K562 (cell line): ENCODE measurements at regions not wholly inside any gene's neighbourhood (a gene's known extent, or its start where the extent isn't known, plus 50 kb on each side); places are given as distances from the start of the nearest gene placed in this dataset.

ENCODE experiments used
- ATAC-seq: fragments of 200-7000 bp; cut with Tn5 transposase; 3 replicates; pipeline ENCODE4 v1.9.1; 2020; ENCODE audit warnings: moderate library complexity
- BruUV-seq: library from RNA; stranded (reverse); fragments of 400-500 nt; replicated peaks from 2 replicates; lab custom pipeline; 2021; lab: Mats Ljungman, UMichigan
- CTCF ChIA-PET: fragments of 300-600 bp; formaldehyde crosslinking; extraction: SDS; loops from one replicate; lab custom pipeline; 2021; ENCODE audit warnings: low intra/inter-chr PET ratio; lab: Yijun Ruan, JAX
- POLR2A ChIA-PET: fragments of 300-600, 350-650 bp; sonication (Branson Sonifier 250); formaldehyde crosslinking; extraction: SDS; loops from one replicate; lab custom pipeline; 2021; ENCODE audit warnings: antibody characterized with exemption, inconsistent platforms; lab: Yijun Ruan, JAX
- DNase-seq, 4 experiments: peaks; one replicate each; pipeline versions ENCODE4 v3.0.0 to v3.0.0-alpha.2; 2011 to 2018; ENCODE audit warnings: low spot score in 3 of 4, mixed read lengths in 3 of 4; ENCODE audit errors: extremely low read depth in 1 of 4
- FAIRE-seq: peaks from 2 replicates; lab custom pipeline; 2011; peaks lifted over from hg19 to GRCh38; lab: Jason Lieb, UNC
- H2AFZ ChIP-seq: 2 replicates; pipeline ENCODE4 v1.6.0; 2011; ENCODE audit warnings: low read depth, low read length, control low read depth, inconsistent platforms
- H3K27ac ChIP-seq: fragments of 200-600 bp; 3 replicates; pipeline ENCODE4 v1.8.0; 2011; ENCODE audit warnings: low read depth, mild to moderate bottlenecking, control low read depth, inconsistent platforms, low read length, moderate library complexity, mixed read lengths; ENCODE audit errors: extremely low read depth
- H3K27me3 ChIP-seq, 2 experiments: fragments of 300-600 bp in 1 of 2; 2 replicates in 1 of 2; 3 replicates in 1 of 2; pipeline versions ENCODE4 v1.6.0 to v1.8.0; 2011; ENCODE audit warnings: inconsistent platforms in 2 of 2, low read length in 2 of 2, mild to moderate bottlenecking in 1 of 2, mixed read lengths in 1 of 2, moderate library complexity in 1 of 2; ENCODE audit not compliant: control insufficient read depth in 2 of 2, insufficient read depth in 2 of 2
- H3K36me3 ChIP-seq: fragments of 300-600 bp; 3 replicates; pipeline ENCODE4 v1.8.0; 2011; ENCODE audit warnings: mild to moderate bottlenecking, low read length, inconsistent platforms; ENCODE audit not compliant: control insufficient read depth, insufficient read depth
- H3K4me1 ChIP-seq, 2 experiments: fragments of 200-600 bp in 1 of 2; replicated peaks in 1 of 2; 2 replicates in 1 of 2; 3 replicates in 1 of 2; pipeline versions ENCODE4 v1.5.1 to v1.8.0; 2011; ENCODE audit warnings: inconsistent platforms in 2 of 2, low read length in 2 of 2, mild to moderate bottlenecking in 1 of 2, mixed read lengths in 1 of 2, moderate library complexity in 1 of 2; ENCODE audit not compliant: control insufficient read depth in 2 of 2, insufficient read depth in 2 of 2
- H3K4me2 ChIP-seq: 2 replicates; pipeline ENCODE4 v1.6.1; 2011; ENCODE audit warnings: low read length, control low read depth, inconsistent platforms, mixed read lengths; ENCODE audit not compliant: insufficient read depth
- H3K4me3 ChIP-seq: fragments of 200-600 bp; sonication (generic), shearing (Covaris generic); 2 replicates; pipeline ENCODE4 v1.5.1; 2016; ENCODE audit warnings: control low read depth, inconsistent platforms
- H3K79me2 ChIP-seq: fragments of 200-600 bp; 3 replicates; pipeline ENCODE4 v1.8.0; 2011; ENCODE audit warnings: low read length, inconsistent platforms; ENCODE audit not compliant: control insufficient read depth, insufficient read depth
- H3K9ac ChIP-seq, 2 experiments: 2 replicates each; pipeline versions ENCODE4 v1.6.0 to v1.6.1; 2011; ENCODE audit warnings: low read depth in 2 of 2, low read length in 2 of 2, control low read depth in 1 of 2, inconsistent platforms in 1 of 2, mild to moderate bottlenecking in 1 of 2, mixed read lengths in 1 of 2; ENCODE audit not compliant: insufficient read depth in 1 of 2
- H3K9me1 ChIP-seq: one replicate; pipeline ENCODE4 v1.6.0; 2011; ENCODE audit warnings: inconsistent platforms, mild to moderate bottlenecking, low read length, moderate library complexity; ENCODE audit not compliant: control insufficient read depth, insufficient read depth
- H3K9me3 ChIP-seq: replicated peaks from 2 replicates; pipeline ENCODE4 v1.5.1; 2011; ENCODE audit warnings: low read depth, low read length, inconsistent platforms; ENCODE audit not compliant: control insufficient read depth, insufficient read depth
- H4K20me1 ChIP-seq: replicated peaks from 2 replicates; pipeline ENCODE4 v1.6.1; 2011; ENCODE audit warnings: low read length, inconsistent platforms, mixed read lengths; ENCODE audit not compliant: control insufficient read depth, insufficient read depth
- CBFA2T3 ChIP-seq: fragments of 450-650 bp; IDR thresholded peaks from 2 replicates; pipeline ENCODE4 v1.6.1; 2017
- MED1 ChIP-seq: sonication (generic); formaldehyde crosslinking; IDR thresholded peaks from 2 replicates; pipeline ENCODE4 v1.8.1; 2023; ENCODE audit warnings: missing genetic modification reagents, borderline replicate concordance
- NR1H2 ChIP-seq: sonication (generic); formaldehyde crosslinking; IDR thresholded peaks from 2 replicates; pipeline ENCODE4 v1.4.0; 2020; ENCODE audit warnings: mild to moderate bottlenecking, missing genetic modification reagents
- POLR3A ChIP-seq: IDR thresholded peaks from 2 replicates; pipeline ENCODE4 v1.6.1; 2011; ENCODE audit warnings: borderline replicate concordance, mild to moderate bottlenecking, moderate library complexity; ENCODE audit not compliant: insufficient read length, insufficient read depth; ENCODE audit errors: extremely low read depth
- PTRF ChIP-seq: fragments of 450-650 bp; IDR thresholded peaks from 2 replicates; pipeline ENCODE4 v1.6.1; 2016; ENCODE audit warnings: mild to moderate bottlenecking, missing genetic modification characterization, missing compliant biosample characterization
- RFX7 ChIP-seq: fragments of 250-450 bp; sonication (Bioruptor Pico); IDR thresholded peaks from 2 replicates; pipeline ENCODE4 v1.5.1; 2021; ENCODE audit warnings: mild to moderate bottlenecking
- TGIF2 ChIP-seq: sonication (generic); formaldehyde crosslinking; IDR thresholded peaks from 2 replicates; pipeline ENCODE4 v1.8.1; 2022; ENCODE audit warnings: mild to moderate bottlenecking, missing genetic modification reagents, moderate library complexity
- ZSCAN29 ChIP-seq: fragments of 450-650 bp; IDR thresholded peaks from 2 replicates; pipeline ENCODE4 v1.6.1; 2017
- WGBS: fragments of 100-300 bp; shearing (Covaris generic); methylation state at CpG from one replicate; pipeline ENCODE4 v1.1.6; 2016; ENCODE audit warnings: low coverage, mixed read lengths; ENCODE audit not compliant: insufficient coverage; ENCODE audit errors: missing lambda C conversion rate; 5-methylcytosine and 5-hydroxymethylcytosine counted together
- in situ Hi-C: fragments of 300-500 bp; cut with MboI; formaldehyde crosslinking; loops from 4 replicates; pipeline ENCODE4 v1.15.0; 2018; ENCODE audit warnings: inconsistent platforms, mixed read lengths
- intact Hi-C: fragments of 100-400 bp; cut with micrococcal nuclease; formaldehyde crosslinking; loops from 2 replicates; pipeline ENCODE4 v1.14.2; 2022
- TF ChIP-seq, protein P1 (sequence below): sonication (generic); formaldehyde crosslinking; IDR thresholded peaks from 2 replicates; pipeline ENCODE4 v1.8.0; 2022; ENCODE audit warnings: missing genetic modification reagents, mild to moderate bottlenecking, borderline replicate concordance
- TF ChIP-seq, protein P2 (sequence below): fragments of 250-450 bp; sonication (Bioruptor Pico); IDR thresholded peaks from 2 replicates; pipeline ENCODE4 v1.5.0; 2021; ENCODE audit warnings: mild to moderate bottlenecking, moderate library complexity

DNA sequence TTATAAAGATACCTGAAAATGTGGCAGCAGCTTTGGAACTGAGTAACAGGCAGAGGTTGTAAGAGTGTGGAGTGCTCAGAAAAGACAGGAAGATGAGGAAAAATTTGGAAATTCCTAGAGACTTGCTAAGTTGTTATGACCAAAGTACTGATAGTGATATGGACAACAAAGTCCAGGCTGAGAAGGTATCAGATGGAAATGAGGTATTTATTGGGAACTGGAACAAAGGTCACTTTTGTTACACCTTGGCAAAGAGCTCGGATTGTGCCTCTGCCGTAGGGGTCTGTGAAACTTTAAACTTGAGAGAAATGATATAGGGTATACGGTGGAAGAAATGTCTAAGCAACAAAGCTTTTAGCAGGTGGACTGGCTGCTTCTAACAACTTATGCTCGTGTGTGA is 419.9 kb downstream of the PCDH17 start (continued):
- no peak for TF ChIP-seq MED1 (CRISPR knock-in tag)
- no peak for TF ChIP-seq CBFA2T3
- TF ChIP-seq RFX7 (CRISPR knock-in tag): no peak
- TF ChIP-seq, all 486 proteins: peak for 0

DNA sequence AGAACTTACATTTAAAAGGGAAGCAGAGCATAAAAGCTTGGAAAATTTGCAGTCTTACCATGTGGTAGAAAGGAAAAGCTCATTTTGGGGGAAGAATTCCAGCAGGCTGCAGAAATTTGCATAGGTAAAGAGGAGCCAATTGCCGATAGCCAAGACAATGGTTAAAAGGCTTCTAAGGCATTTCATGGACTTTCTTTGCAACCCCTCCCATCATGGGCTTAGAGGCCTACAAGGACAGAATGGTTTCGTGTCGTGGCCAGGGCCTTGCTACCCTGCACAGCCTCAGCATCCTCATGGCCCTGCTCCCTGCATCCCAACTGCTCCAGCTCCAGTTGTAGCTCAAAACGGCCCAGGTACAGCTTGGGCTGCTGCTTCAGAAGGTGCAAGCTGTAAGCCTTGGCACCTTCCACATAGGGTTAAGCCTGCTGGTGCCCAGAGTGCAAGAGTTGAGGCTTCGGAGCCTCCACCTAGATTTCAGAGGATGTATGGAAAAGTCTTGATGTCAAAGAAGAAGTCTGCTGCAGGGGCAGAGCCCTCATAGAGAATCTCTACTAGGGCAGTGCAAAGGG is 420.3 kb downstream of the PCDH17 start:
- no peak for FAIRE-seq
- no peaks in the 10 kb centered on the region for H3K9me3 ChIP-seq

More for the DNA sequence above, 420.3 kb downstream of the PCDH17 start:
- H3K36me3 ChIP-seq: no peaks in the 10 kb centered on the region
- no peak for ATAC-seq
- TF ChIP-seq ZSCAN29 (no peak), PTRF (tag) (no peak), NR1H2 (CRISPR knock-in tag) (no peak), POLR3A (no peak), TGIF2 (CRISPR knock-in tag) (no peak)
- TF ChIP-seq, protein P1, sequence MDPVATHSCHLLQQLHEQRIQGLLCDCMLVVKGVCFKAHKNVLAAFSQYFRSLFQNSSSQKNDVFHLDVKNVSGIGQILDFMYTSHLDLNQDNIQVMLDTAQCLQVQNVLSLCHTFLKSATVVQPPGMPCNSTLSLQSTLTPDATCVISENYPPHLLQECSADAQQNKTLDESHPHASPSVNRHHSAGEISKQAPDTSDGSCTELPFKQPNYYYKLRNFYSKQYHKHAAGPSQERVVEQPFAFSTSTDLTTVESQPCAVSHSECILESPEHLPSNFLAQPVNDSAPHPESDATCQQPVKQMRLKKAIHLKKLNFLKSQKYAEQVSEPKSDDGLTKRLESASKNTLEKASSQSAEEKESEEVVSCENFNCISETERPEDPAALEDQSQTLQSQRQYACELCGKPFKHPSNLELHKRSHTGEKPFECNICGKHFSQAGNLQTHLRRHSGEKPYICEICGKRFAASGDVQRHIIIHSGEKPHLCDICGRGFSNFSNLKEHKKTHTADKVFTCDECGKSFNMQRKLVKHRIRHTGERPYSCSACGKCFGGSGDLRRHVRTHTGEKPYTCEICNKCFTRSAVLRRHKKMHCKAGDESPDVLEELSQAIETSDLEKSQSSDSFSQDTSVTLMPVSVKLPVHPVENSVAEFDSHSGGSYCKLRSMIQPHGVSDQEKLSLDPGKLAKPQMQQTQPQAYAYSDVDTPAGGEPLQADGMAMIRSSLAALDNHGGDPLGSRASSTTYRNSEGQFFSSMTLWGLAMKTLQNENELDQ (CRISPR knock-in tag): no peak
- TF ChIP-seq, protein P2, sequence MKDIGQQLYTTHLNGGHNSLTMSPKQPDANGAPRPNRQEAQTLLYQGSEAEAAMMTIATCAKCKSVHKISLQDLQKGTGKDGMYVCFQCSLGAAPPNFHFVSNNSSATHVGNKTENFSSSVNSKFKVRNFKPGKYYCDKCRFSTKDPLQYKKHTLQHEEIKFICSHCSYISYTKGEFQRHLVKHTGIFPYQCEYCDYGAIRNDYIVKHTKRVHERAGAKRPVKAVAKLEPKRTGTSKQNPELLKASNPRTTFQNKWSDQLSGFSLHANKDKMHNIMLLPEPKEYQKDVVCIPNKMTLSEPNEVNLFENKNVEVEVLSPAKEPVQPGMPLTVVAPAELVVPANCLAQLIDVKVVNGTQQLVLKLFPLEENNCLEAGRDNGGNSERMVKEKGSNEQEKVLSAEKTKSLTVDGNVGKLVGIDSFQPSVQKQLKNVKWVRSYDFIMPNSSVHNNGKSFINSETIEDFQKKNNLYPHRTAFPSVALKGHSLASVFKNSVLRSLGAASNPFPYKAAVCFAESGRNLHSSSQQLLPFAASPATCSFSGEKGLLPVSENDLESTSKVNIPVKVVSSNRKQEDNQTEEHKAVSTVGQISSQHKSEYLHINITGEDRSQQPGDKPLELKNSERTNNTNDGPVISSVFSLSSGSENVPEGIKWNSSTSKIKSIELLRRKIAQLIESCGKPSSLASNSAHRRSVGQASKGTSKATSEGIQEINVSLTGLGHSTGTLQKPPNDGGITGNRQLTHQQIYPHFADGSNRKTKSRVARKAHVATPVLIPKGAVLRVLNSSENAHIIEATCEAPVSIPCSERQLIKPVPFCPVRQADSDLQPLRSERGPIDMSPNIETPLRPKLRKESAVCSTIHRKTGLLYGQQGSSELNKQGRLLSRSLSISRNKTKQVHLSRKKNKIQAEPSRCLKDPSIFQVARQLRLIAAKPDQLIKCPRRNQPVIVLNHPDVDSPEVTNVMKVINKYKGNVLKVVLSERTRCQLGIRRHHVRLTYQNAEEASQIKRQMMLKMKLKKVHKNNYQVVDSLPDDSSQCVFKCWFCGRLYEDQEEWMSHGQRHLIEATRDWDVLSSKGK (CRISPR knock-in tag): no peak
- H3K9ac ChIP-seq: no peak overlapping the region
- in situ Hi-C loops: no loop called here
- no peaks in the 10 kb centered on the region for H3K79me2 ChIP-seq
- CTCF ChIA-PET: no interaction called here
- no peak overlapping the region for H3K27ac ChIP-seq
- BruUV-seq: no TSS peak
- POLR2A ChIA-PET: no interaction called here
- no peak overlapping the region for H3K4me3 ChIP-seq
- intact Hi-C loops: no loop called here
- H3K4me2 ChIP-seq: no peak overlapping the region
- no peak overlapping the region for H2AFZ ChIP-seq
- H3K27me3 ChIP-seq: no peaks in the 10 kb centered on the region
- no peaks in the 10 kb centered on the region for H3K4me1 ChIP-seq
- H4K20me1 ChIP-seq: no peaks in the 10 kb centered on the region
- WGBS: 4% methylated on average over 4 of the region's 5 CpGs
- no peak for DNase-seq
- no peaks in the 10 kb centered on the region for H3K9me1 ChIP-seq
